Fibroblast of the aortic adventitia (primary cell): ENCODE measurements at regions not wholly inside any gene's neighbourhood (a gene's known extent, or its start where the extent isn't known, plus 50 kb on each side); places are given as distances from the start of the nearest gene placed in this dataset.

Experiments used
- DNase-seq: peaks from one replicate; pipeline ENCODE4 v3.0.0-alpha.2; 2010; ENCODE audit warnings: low read depth
- H3K4me3 ChIP-seq: 2 replicates; pipeline ENCODE4 v1.5.1; 2011; ENCODE audit warnings: low read depth, mild to moderate bottlenecking, control low read depth, low read length, moderate library complexity
- CTCF ChIP-seq: IDR thresholded peaks from 2 replicates; pipeline ENCODE4 v1.5.1; 2011; ENCODE audit warnings: mild to moderate bottlenecking, low read length, control low read depth, inconsistent platforms; ENCODE audit not compliant: insufficient read depth

- no peak for DNase-seq
- no peak overlapping the region for H3K4me3 ChIP-seq
- TF ChIP-seq CTCF, result no peak
Measured at GRCh38 chr3:31013090-31013489, 118.6 kb upstream of the GADL1 start.

DNA sequence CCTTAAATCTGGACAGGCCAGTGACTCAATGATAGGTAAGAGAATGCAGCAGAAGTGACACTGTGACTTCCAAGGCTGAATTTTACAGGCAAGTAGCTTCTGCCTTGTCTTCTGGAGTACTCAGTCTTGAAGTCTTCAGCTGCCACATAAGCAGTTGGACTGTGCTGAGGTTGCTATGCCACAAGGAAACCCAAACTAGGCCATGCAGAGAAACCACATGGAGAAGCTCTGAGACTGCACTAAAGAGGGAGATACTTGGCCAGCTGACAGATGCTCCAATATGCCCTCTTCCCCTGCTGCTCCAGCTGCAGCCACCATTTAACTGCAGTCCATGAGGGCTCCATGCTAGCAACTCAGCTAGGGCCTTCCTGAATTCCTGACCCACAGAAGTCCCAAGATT is 119.4 kb upstream of the GADL1 start:
- no peak for TF ChIP-seq CTCF
- no peak for DNase-seq
- H3K4me3 ChIP-seq, result no peak overlapping the region

GRCh38 chr3:31014317-31015040 is 120.0 kb upstream of the GADL1 start:
- TF ChIP-seq CTCF, result no peak
- peak; percentile 39 for DNase-seq
- H3K4me3 ChIP-seq, result no peak overlapping the region

GRCh38 chr3:31016196-31016595 is 121.7 kb upstream of the GADL1 start:
- DNase-seq, result peak; percentile 58
- H3K4me3 ChIP-seq, result no peak overlapping the region
- no peak for TF ChIP-seq CTCF

GRCh38 chr3:31022716-31023115 is 128.3 kb upstream of the GADL1 start:
- no peak for DNase-seq
- no peak overlapping the region for H3K4me3 ChIP-seq
- TF ChIP-seq CTCF, result no peak

- TF ChIP-seq CTCF, result no peak
- no peak for DNase-seq
- H3K4me3 ChIP-seq, result no peak overlapping the region
Measured at GRCh38 chr3:31025541-31025940, 131.1 kb upstream of the GADL1 start.
